MM.1S (cell line): ENCODE measurements at regions not wholly inside any gene's neighbourhood (a gene's known extent, or its start where the extent isn't known, plus 50 kb on each side); places are given as distances from the start of the nearest gene placed in this dataset.

Experiments used
- CTCF ChIP-seq: fragments of 300-600 bp; sonication (generic); IDR thresholded peaks from 2 replicates; pipeline ENCODE4 v1.5.1; 2016; ENCODE audit warnings: antibody characterized with exemption, low read length, mixed read lengths
- EZH2 ChIP-seq: fragments of 300-600 bp; sonication (generic); optimal IDR thresholded peaks from 2 replicates; pipeline ENCODE3; 2017; ENCODE audit warnings: low read depth, mild to moderate bottlenecking, antibody characterized with exemption, low read length, mixed read lengths
- EZH2phosphoT487 ChIP-seq: fragments of 300-600 bp; sonication (generic); IDR thresholded peaks from 2 replicates; pipeline ENCODE4 v1.6.1; 2018; ENCODE audit warnings: antibody characterized with exemption, low read length

- TF ChIP-seq EZH2phosphoT487: no peak
- TF ChIP-seq CTCF: no peak
- no peak for TF ChIP-seq EZH2
These were observed 170.5 kb downstream of the PTPN11 start for GRCh38 chr12:112589275-112589674.
